Colonic mucosa (tissue), 4 donors: ENCODE measurements at regions not wholly inside any gene's neighbourhood (a gene's known extent, or its start where the extent isn't known, plus 50 kb on each side); places are given as distances from the start of the nearest gene placed in this dataset.

Source experiments
- DNase-seq: peaks from one replicate; pipeline ENCODE4 v3.0.0-alpha.2; 2020
- H3K27ac ChIP-seq: fragments of 200-600 bp; one replicate; pipeline ENCODE4 v1.8.0; 2021
- H3K27me3 ChIP-seq: fragments of 200-600 bp; one replicate; pipeline ENCODE4 v1.8.0; 2021
- H3K36me3 ChIP-seq: fragments of 200-600 bp; one replicate; pipeline ENCODE4 v1.8.0; 2021
- H3K4me1 ChIP-seq: fragments of 200-600 bp; one replicate; pipeline ENCODE4 v1.8.0; 2021; ENCODE audit warnings: mild to moderate bottlenecking
- H3K4me3 ChIP-seq: fragments of 200-600 bp; one replicate; pipeline ENCODE4 v1.8.0; 2021
- H3K9ac ChIP-seq, 2 donors: one replicate each; pipeline ENCODE4 v1.7.0; 2013; ENCODE audit warnings: control low read depth in 2 of 2, low read depth in 2 of 2, low read length in 2 of 2
- H3K9me3 ChIP-seq: fragments of 200-600 bp; one replicate; pipeline ENCODE4 v1.8.0; 2021
- intact Hi-C: fragments of 100-400 bp; cut with DNase I; formaldehyde crosslinking; loops from one replicate; pipeline ENCODE4 v1.14.1; 2022
- TF ChIP-seq, protein P1 (sequence below): fragments of 200-600 bp; IDR thresholded peaks from one replicate; pipeline ENCODE4 v1.8.0; 2022; ENCODE audit warnings: antibody characterized with exemption, mild to moderate bottlenecking
- donor health status: healthy.
- donor health status: DM: no; HTN: no; CAD: no.
- donor health status: DM: no; HTN: no; CAD: no.

GRCh38 chr4:157840034-157840433 lies 332.8 kb downstream of the GASK1B start:
- Histone ChIP-seq H3K9ac (no peak overlapping the region), H3K27me3 (no peaks in the 10 kb centered on the region), H3K27ac (no peak overlapping the region), H3K9me3 (no peaks in the 10 kb centered on the region), H3K4me1 (no peaks in the 10 kb centered on the region), H3K4me3 (no peak overlapping the region), H3K36me3 (no peaks in the 10 kb centered on the region)
- DNase-seq = no peak
- TF ChIP-seq, protein P1, sequence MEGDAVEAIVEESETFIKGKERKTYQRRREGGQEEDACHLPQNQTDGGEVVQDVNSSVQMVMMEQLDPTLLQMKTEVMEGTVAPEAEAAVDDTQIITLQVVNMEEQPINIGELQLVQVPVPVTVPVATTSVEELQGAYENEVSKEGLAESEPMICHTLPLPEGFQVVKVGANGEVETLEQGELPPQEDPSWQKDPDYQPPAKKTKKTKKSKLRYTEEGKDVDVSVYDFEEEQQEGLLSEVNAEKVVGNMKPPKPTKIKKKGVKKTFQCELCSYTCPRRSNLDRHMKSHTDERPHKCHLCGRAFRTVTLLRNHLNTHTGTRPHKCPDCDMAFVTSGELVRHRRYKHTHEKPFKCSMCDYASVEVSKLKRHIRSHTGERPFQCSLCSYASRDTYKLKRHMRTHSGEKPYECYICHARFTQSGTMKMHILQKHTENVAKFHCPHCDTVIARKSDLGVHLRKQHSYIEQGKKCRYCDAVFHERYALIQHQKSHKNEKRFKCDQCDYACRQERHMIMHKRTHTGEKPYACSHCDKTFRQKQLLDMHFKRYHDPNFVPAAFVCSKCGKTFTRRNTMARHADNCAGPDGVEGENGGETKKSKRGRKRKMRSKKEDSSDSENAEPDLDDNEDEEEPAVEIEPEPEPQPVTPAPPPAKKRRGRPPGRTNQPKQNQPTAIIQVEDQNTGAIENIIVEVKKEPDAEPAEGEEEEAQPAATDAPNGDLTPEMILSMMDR = no peak
- intact Hi-C loops = no loop called here

GRCh38 chr4:157838366-157838765 lies 334.5 kb downstream of the GASK1B start:
- no peak overlapping the region for H3K4me3 ChIP-seq
- H3K4me1 ChIP-seq = no peaks in the 10 kb centered on the region
- H3K9ac ChIP-seq = no peak overlapping the region
- H3K9me3 ChIP-seq = no peaks in the 10 kb centered on the region
- intact Hi-C loops = no loop called here
- no peak for DNase-seq
- H3K27ac ChIP-seq = no peak overlapping the region
- no peaks in the 10 kb centered on the region for H3K36me3 ChIP-seq
- TF ChIP-seq, protein P1 = no peak
- no peaks in the 10 kb centered on the region for H3K27me3 ChIP-seq

GRCh38 chr4:157837071-157837703 lies 335.6 kb downstream of the GASK1B start:
- H3K36me3 ChIP-seq = no peaks in the 10 kb centered on the region
- intact Hi-C loops = no loop called here
- H3K9me3 ChIP-seq = no peaks in the 10 kb centered on the region
- H3K27me3 ChIP-seq = no peaks in the 10 kb centered on the region
- no peak overlapping the region for H3K4me3 ChIP-seq
- H3K27ac ChIP-seq = no peak overlapping the region
- no peaks in the 10 kb centered on the region for H3K4me1 ChIP-seq
- H3K9ac ChIP-seq = no peak overlapping the region
- no peak for DNase-seq
- TF ChIP-seq, protein P1 = no peak

GRCh38 chr4:157832596-157832995 lies 340.2 kb downstream of the GASK1B start:
- no peaks in the 10 kb centered on the region for H3K36me3 ChIP-seq
- H3K9me3 ChIP-seq = no peaks in the 10 kb centered on the region
- no peak overlapping the region for H3K27ac ChIP-seq
- no peak for DNase-seq
- no peak overlapping the region for H3K9ac ChIP-seq
- no peaks in the 10 kb centered on the region for H3K27me3 ChIP-seq
- TF ChIP-seq, protein P1 = no peak
- no peak overlapping the region for H3K4me3 ChIP-seq
- intact Hi-C loops = no loop called here
- no peaks in the 10 kb centered on the region for H3K4me1 ChIP-seq

- intact Hi-C loops = no loop called here
- TF ChIP-seq, protein P1 = no peak
Measured at GRCh38 chr4:157824021-157824420, 348.8 kb downstream of the GASK1B start.

More at GRCh38 chr4:157824021-157824420, 348.8 kb downstream of the GASK1B start:
- Histone ChIP-seq H3K4me1 (no peaks in the 10 kb centered on the region), H3K27ac (no peak overlapping the region), H3K36me3 (no peaks in the 10 kb centered on the region), H3K27me3 (no peaks in the 10 kb centered on the region), H3K4me3 (no peak overlapping the region), H3K9ac (no peak overlapping the region), H3K9me3 (no peaks in the 10 kb centered on the region)
- DNase-seq = no peak
